ENCODE measurements at regions not wholly inside any gene's neighbourhood (a gene's known extent, or its start where the extent isn't known, plus 50 kb on each side); places are given as distances from the start of the nearest gene placed in this dataset.

- H3K4me3 ChIP-seq (ENCODE audit: low read depth, low read length), result no peak overlapping the region
- DNase-seq, result no peak
- no peaks in the 10 kb centered on the region for H3K36me3 ChIP-seq
- TF ChIP-seq, protein P1, sequence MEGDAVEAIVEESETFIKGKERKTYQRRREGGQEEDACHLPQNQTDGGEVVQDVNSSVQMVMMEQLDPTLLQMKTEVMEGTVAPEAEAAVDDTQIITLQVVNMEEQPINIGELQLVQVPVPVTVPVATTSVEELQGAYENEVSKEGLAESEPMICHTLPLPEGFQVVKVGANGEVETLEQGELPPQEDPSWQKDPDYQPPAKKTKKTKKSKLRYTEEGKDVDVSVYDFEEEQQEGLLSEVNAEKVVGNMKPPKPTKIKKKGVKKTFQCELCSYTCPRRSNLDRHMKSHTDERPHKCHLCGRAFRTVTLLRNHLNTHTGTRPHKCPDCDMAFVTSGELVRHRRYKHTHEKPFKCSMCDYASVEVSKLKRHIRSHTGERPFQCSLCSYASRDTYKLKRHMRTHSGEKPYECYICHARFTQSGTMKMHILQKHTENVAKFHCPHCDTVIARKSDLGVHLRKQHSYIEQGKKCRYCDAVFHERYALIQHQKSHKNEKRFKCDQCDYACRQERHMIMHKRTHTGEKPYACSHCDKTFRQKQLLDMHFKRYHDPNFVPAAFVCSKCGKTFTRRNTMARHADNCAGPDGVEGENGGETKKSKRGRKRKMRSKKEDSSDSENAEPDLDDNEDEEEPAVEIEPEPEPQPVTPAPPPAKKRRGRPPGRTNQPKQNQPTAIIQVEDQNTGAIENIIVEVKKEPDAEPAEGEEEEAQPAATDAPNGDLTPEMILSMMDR (IDR thresholded peaks at IDR 0.05; ENCODE audit: low read depth, low read length), result no peak
- H3K27me3 ChIP-seq (ENCODE audit: insufficient read depth, low read depth, severe bottlenecking), result no peaks in the 10 kb centered on the region
- no peaks in the 10 kb centered on the region for H3K9me3 ChIP-seq (ENCODE audit: severe bottlenecking)
- H3K27ac ChIP-seq, result no peak overlapping the region
These were observed 118.0 kb upstream of the ARID1B start for GRCh38 chr6:156658966-156659821.

DNA sequence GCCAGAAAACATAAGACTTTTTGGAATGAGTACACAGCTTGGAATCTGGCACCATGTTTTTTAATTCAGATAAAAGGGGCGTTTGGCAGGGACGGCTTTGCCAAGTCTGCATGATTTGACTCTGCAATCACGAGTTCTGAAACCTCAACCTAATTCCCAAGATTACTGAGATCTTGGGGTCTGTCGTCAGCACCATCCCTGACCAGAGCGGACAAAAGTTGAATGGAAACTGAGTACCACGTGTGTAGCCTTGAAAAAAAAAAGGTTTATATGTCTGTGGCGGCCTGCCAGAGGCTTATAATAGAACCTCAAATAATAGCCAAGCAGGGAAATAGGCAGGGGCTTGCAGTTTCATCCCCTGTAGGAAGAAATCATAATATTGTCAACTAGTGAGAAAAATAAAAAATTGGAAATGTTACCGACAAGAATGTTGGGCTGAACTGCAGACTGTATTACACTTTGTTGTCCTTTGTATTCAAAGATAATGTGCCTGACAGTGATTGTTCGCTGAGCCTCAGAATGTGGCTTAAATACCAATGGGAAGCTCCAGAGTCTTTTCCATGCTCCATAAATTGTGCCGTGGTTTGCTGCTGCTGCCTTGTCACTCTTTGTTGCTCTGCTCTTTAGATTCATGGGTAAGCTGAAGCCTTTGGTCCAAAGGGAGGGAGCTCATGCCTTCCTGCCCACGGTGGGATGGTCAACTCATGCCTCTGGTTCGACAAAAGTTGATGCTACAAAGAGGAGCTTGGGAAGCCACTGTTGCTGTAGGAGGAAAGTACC, 118.8 kb upstream of the ARID1B start:
- Histone ChIP-seq H3K27ac (no peak overlapping the region), H3K9me3 (ENCODE audit: severe bottlenecking) (no peaks in the 10 kb centered on the region), H3K4me3 (ENCODE audit: low read depth, low read length) (no peak overlapping the region), H3K36me3 (no peaks in the 10 kb centered on the region), H3K27me3 (ENCODE audit: insufficient read depth, low read depth, severe bottlenecking) (no peaks in the 10 kb centered on the region)
- TF ChIP-seq, protein P1 (IDR thresholded peaks at IDR 0.05; ENCODE audit: low read depth, low read length), result no peak
- DNase-seq, result no peak

GRCh38 chr6:156657296-156657695, 119.9 kb upstream of the ARID1B start:
- TF ChIP-seq, protein P1 (IDR thresholded peaks at IDR 0.05; ENCODE audit: low read depth, low read length), result no peak
- no peak overlapping the region for H3K27ac ChIP-seq
- H3K36me3 ChIP-seq, result no peaks in the 10 kb centered on the region
- H3K4me3 ChIP-seq (ENCODE audit: low read depth, low read length), result no peak overlapping the region
- H3K9me3 ChIP-seq (ENCODE audit: severe bottlenecking), result no peaks in the 10 kb centered on the region
- no peaks in the 10 kb centered on the region for H3K27me3 ChIP-seq (ENCODE audit: insufficient read depth, low read depth, severe bottlenecking)
- no peak for DNase-seq

GRCh38 chr6:156654919-156655918, 122.0 kb upstream of the ARID1B start:
- Histone ChIP-seq H3K27me3 (ENCODE audit: insufficient read depth, low read depth, severe bottlenecking) (no peaks in the 10 kb centered on the region), H3K9me3 (ENCODE audit: severe bottlenecking) (no peaks in the 10 kb centered on the region), H3K27ac (no peak overlapping the region), H3K4me3 (ENCODE audit: low read depth, low read length) (no peak overlapping the region), H3K36me3 (no peaks in the 10 kb centered on the region)
- no peak for DNase-seq
- TF ChIP-seq, protein P1 (IDR thresholded peaks at IDR 0.05; ENCODE audit: low read depth, low read length), result no peak

DNA sequence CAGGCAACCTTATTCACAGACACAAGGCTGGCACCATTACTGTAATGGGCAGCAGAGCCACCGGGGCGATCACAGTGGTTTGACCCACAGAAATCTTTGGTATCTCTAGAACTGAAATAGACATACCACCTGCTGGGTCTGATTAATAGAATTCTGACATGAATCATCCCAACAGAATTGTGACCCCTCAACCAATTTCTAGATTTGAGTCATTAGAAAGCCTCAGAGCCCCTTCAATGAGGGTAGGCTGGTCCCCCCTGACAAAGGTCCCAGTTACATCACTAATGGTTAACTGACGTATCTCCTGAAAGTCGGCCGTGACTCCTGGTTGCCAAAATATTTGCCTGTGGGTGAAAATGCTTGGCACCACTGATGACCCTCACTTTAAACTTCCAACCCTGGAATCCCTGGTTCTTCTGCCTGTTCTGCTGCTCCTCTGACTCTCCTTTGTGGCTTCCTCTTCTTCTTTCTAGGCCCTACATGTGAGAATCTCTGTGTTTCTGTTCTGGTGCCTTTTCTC, 124.9 kb upstream of the ARID1B start:
- no peak for DNase-seq
- TF ChIP-seq, protein P1 (IDR thresholded peaks at IDR 0.05; ENCODE audit: low read depth, low read length), result no peak

More for the DNA sequence above, 124.9 kb upstream of the ARID1B start:
- H3K27ac ChIP-seq, result no peak overlapping the region
- H3K4me3 ChIP-seq (ENCODE audit: low read depth, low read length), result no peak overlapping the region
- H3K27me3 ChIP-seq (ENCODE audit: insufficient read depth, low read depth, severe bottlenecking), result no peaks in the 10 kb centered on the region
- H3K36me3 ChIP-seq, result no peaks in the 10 kb centered on the region
- H3K9me3 ChIP-seq (ENCODE audit: severe bottlenecking), result no peaks in the 10 kb centered on the region

Data from WERI-Rb-1 (cell line).